GM10248 (cell line): ENCODE measurements at regions not wholly inside any gene's neighbourhood (a gene's known extent, or its start where the extent isn't known, plus 50 kb on each side); places are given as distances from the start of the nearest gene placed in this dataset.

Experiments used
- CTCF ChIA-PET: fragments of 300-600 bp; sonication (Branson Sonifier 250); formaldehyde crosslinking; extraction: SDS; loops from one replicate; lab custom pipeline; 2021; ENCODE audit warnings: antibody characterized with exemption; lab: Yijun Ruan, JAX
- POLR2A ChIA-PET: fragments of 350-650 bp; sonication (Branson Sonifier 250); formaldehyde crosslinking; extraction: SDS; loops from one replicate; lab custom pipeline; 2020; ENCODE audit warnings: antibody characterized with exemption; lab: Yijun Ruan, JAX
- DNase-seq: peaks from one replicate; pipeline ENCODE4 v3.0.0; 2012; ENCODE audit errors: extremely low spot score
- TF ChIP-seq, protein P1 (sequence below): IDR thresholded peaks from 2 replicates; pipeline ENCODE4 v1.5.1; 2012; ENCODE audit warnings: mild to moderate bottlenecking, low read depth; ENCODE audit errors: extremely low read depth, missing control alignments, control extremely low read depth

DNA sequence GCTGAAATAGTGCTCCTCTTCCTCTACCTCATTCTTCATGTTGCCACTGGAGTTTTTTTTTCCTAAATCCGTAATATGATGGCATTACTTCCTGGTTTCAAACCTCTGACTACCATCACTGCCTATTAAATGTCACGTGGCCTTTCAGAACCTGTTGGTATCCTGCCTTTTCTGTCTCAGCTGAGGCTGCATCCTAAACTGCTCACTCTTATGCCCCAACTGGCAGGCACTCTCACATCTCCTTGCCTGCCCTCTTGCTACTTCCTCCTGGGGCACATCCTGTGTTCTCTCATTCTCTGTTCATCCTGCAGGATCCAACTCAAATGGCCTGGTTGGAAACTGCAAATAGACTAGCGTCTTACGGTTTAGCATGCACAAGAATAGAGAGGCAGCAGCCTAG lies 468.1 kb upstream of the FANCL start:
- no peak for DNase-seq
- ChIA-PET POLR2A (no interaction called here), CTCF (interaction anchor here (0.7 kb wide), 1 partner anchor 28 kb away, joined by 3 read pairs; no protein-coding TSS in a partner anchor)
- TF ChIP-seq, protein P1, sequence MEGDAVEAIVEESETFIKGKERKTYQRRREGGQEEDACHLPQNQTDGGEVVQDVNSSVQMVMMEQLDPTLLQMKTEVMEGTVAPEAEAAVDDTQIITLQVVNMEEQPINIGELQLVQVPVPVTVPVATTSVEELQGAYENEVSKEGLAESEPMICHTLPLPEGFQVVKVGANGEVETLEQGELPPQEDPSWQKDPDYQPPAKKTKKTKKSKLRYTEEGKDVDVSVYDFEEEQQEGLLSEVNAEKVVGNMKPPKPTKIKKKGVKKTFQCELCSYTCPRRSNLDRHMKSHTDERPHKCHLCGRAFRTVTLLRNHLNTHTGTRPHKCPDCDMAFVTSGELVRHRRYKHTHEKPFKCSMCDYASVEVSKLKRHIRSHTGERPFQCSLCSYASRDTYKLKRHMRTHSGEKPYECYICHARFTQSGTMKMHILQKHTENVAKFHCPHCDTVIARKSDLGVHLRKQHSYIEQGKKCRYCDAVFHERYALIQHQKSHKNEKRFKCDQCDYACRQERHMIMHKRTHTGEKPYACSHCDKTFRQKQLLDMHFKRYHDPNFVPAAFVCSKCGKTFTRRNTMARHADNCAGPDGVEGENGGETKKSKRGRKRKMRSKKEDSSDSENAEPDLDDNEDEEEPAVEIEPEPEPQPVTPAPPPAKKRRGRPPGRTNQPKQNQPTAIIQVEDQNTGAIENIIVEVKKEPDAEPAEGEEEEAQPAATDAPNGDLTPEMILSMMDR, result no peak

DNA sequence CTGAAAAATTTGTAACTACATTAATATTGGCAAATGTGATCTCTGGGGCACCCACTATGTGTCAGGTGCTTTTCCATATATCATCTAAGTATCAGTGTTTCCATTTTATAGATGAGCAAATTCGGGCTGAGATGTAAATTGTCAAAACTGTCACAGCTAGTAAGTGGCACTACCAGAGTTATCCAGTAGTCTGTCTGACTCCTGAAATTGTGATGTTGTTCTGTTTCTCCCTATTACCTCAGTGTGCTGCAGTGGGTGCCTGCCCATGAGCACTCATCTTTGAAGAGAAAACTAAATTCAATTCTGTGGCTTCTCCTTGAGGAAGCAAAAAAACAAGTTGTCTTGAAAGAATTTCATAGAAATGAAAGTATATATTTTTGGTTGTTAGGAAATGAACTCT lies 467.4 kb upstream of the FANCL start:
- ChIA-PET CTCF (interaction anchor here (0.7 kb wide), 1 partner anchor 29 kb away, joined by 3 read pairs; no protein-coding TSS in a partner anchor), POLR2A (no interaction called here)
- no peak for DNase-seq
- TF ChIP-seq, protein P1, result no peak

DNA sequence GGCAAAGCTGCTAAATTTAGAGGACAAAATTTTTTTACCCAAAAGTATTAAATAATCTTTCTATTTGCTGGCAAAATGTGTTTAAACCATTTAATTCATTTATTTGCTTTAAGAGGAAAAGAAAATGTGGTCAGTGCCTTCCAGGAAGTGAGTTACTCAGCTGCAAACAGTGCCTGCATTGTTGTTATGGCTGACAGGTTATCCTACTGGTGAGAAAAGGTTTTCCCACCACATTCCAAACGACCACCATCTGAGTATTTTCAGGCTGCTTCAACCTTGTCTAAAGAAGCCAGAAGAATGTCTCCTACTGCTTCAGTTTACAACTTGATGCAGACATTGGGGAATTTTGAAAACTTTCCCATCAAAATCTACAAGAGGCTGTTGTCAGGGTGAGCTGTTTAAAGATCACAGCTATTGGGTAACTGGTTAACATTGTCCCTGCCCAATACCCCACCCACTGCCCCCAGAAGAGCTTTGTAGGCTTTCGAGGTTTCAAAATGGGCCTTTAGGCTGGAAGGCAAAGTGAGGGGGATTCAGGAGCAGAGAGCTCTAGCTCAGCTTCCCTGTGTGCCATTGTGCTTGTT lies 461.3 kb upstream of the FANCL start:
- ChIA-PET POLR2A (no interaction called here), CTCF (no interaction called here)
- no peak for DNase-seq
- TF ChIP-seq, protein P1, result no peak

DNA sequence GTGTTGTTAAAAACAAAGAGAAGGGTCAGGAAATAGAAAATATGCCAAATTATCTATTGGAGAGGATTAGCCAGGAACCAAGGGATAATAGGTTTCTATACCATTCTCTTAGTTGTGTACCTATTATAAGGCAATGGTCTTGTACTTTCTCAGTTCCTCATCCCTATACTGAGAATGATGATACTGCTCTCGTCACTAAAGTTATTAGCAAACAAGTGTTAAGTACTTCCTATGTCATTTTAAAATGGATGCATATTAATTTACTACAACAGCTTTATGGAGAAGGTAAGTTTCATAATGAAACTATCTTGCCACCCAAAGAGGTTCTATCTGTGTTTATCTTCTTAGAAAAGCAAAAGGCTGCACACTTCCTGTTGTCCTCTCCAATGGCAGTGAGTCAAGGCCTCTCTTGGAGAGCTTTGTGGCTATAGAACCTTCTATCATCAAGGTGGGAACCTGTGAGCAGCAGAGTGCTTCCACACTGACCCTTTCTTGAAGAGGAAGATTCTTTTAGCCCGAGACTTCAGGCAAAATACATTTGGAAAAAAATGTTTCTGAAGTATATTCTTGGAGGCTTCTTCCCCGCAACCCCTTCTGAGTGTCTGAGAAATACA lies 460.7 kb upstream of the FANCL start:
- CTCF ChIA-PET, result no interaction called here
- TF ChIP-seq, protein P1, result no peak
- DNase-seq, result no peak
- POLR2A ChIA-PET, result no interaction called here

DNA sequence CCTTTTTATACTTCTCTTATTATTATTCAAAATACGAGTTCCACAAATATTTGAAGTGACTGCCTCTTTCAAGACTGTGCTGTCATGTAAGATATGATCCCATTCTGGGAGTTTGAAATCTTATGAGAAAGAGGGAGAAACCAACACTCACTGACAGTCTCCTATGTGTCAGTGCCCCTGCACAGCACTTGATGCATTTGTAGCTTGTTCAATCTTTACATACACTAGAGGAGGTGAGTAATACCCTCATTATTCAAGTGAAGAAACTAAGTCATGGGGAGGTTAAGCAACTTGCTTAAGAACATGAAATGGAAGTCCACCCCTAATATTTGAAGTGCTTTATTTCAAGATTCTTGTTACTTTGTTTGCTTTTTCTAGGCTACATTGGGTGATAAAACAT lies 459.5 kb upstream of the FANCL start:
- TF ChIP-seq, protein P1, result no peak
- ChIA-PET CTCF (no interaction called here), POLR2A (no interaction called here)
- no peak for DNase-seq

DNA sequence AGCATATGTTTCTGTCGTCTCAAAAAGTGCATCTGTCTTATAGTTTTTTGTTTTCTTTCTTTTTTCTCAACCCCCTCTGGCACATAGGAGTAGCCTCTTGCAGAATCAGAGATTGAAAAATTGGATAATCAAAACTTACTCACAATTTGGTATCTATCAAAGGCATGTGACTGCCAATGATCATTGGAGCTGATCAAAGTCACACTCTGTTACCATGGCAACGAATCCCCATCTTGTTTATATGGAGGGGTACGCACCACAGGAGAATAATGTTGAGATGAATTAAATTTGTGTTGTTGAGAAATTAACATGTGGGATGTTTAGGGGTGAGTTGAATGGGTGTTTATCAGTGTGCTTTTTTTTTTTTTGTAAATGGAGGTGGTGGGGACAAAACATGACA lies 458.3 kb upstream of the FANCL start:
- DNase-seq, result no peak
- POLR2A ChIA-PET, result no interaction called here
- TF ChIP-seq, protein P1, result no peak
- CTCF ChIA-PET, result interaction anchor here (1.4 kb wide), 1 partner anchor 7 kb away, joined by 5 read pairs; no protein-coding TSS in a partner anchor
